KMS-11 (cell line): ENCODE measurements at regions not wholly inside any gene's neighbourhood (a gene's known extent, or its start where the extent isn't known, plus 50 kb on each side); places are given as distances from the start of the nearest gene placed in this dataset.

Source experiments
- H2AFZ ChIP-seq: fragments of 200-600 bp; sonication (generic); 2 replicates; pipeline ENCODE4 v1.6.1; 2016; ENCODE audit warnings: antibody characterized with exemption, mixed run types, low read depth
- H3K27ac ChIP-seq: fragments of 200-600 bp; sonication (generic); 2 replicates; pipeline ENCODE4 v1.6.1; 2016; ENCODE audit warnings: mild to moderate bottlenecking, mixed run types
- H3K27me3 ChIP-seq: fragments of 200-600 bp; sonication (generic); 2 replicates; pipeline ENCODE4 v1.6.1; 2017; ENCODE audit warnings: mild to moderate bottlenecking, low read depth, mixed run types, moderate library complexity; ENCODE audit not compliant: insufficient read depth
- H3K36me3 ChIP-seq: fragments of 200-600 bp; sonication (generic); 2 replicates; pipeline ENCODE4 v1.6.1; 2017; ENCODE audit warnings: mild to moderate bottlenecking, mixed run types; ENCODE audit not compliant: insufficient read depth
- H3K4me1 ChIP-seq: fragments of 200-600 bp; sonication (generic); 2 replicates; pipeline ENCODE4 v1.6.1; 2016; ENCODE audit warnings: mild to moderate bottlenecking, low read depth, mixed run types; ENCODE audit not compliant: poor library complexity, severe bottlenecking
- H3K4me2 ChIP-seq: fragments of 200-600 bp; sonication (generic); 2 replicates; pipeline ENCODE4 v1.7.0; 2016; ENCODE audit warnings: mild to moderate bottlenecking, mixed run types
- H3K4me3 ChIP-seq: fragments of 200-600 bp; sonication (generic); IDR thresholded peaks from 2 replicates; pipeline ENCODE4 v1.6.1; 2017; ENCODE audit warnings: low read depth, low read length, mixed read lengths; ENCODE audit not compliant: insufficient read depth
- H3K79me2 ChIP-seq: fragments of 200-600 bp; sonication (generic); 2 replicates; pipeline ENCODE4 v1.6.1; 2016; ENCODE audit warnings: low read depth, mixed run types; ENCODE audit not compliant: insufficient read depth
- H3K9ac ChIP-seq: fragments of 200-600 bp; sonication (generic); 2 replicates; pipeline ENCODE4 v1.6.1; 2016; ENCODE audit warnings: mild to moderate bottlenecking, mixed run types
- H4K20me1 ChIP-seq: fragments of 200-600 bp; sonication (generic); 2 replicates; pipeline ENCODE4 v1.6.1; 2016; ENCODE audit warnings: mild to moderate bottlenecking, mixed run types; ENCODE audit not compliant: insufficient read depth
- CTCF ChIP-seq: fragments of 200-600 bp; sonication (generic); conservative IDR thresholded peaks from 2 replicates; pipeline ENCODE4 v1.6.1; 2017; ENCODE audit warnings: low read depth, mild to moderate bottlenecking, antibody characterized with exemption, low read length, moderate library complexity, mixed read lengths

- TF ChIP-seq CTCF: no peak
- Histone ChIP-seq H3K4me1 (no peaks in the 10 kb centered on the region), H3K4me3 (no peak overlapping the region), H2AFZ (no peak overlapping the region), H3K27ac (no peak overlapping the region), H3K36me3 (no peaks in the 10 kb centered on the region), H3K9ac (no peak overlapping the region), H3K79me2 (no peaks in the 10 kb centered on the region), H3K4me2 (no peak overlapping the region), H3K27me3 (no peaks in the 10 kb centered on the region), H4K20me1 (no peaks in the 10 kb centered on the region)
Observed at GRCh38 chr3:106725566-106725965, 651.7 kb upstream of the CCDC54 start.

GRCh38 chr3:106728315-106729098, 648.7 kb upstream of the CCDC54 start:
- no peaks in the 10 kb centered on the region for H3K27me3 ChIP-seq
- H3K4me1 ChIP-seq: no peaks in the 10 kb centered on the region
- no peaks in the 10 kb centered on the region for H4K20me1 ChIP-seq
- no peak overlapping the region for H3K4me3 ChIP-seq
- H2AFZ ChIP-seq: no peak overlapping the region
- H3K79me2 ChIP-seq: no peaks in the 10 kb centered on the region
- no peak overlapping the region for H3K27ac ChIP-seq
- no peaks in the 10 kb centered on the region for H3K36me3 ChIP-seq
- no peak overlapping the region for H3K4me2 ChIP-seq
- TF ChIP-seq CTCF: no peak
- no peak overlapping the region for H3K9ac ChIP-seq

- Histone ChIP-seq H3K36me3 (no peaks in the 10 kb centered on the region), H2AFZ (no peak overlapping the region), H3K27ac (no peak overlapping the region), H3K9ac (no peak overlapping the region), H3K4me1 (no peaks in the 10 kb centered on the region), H3K4me2 (no peak overlapping the region), H4K20me1 (no peaks in the 10 kb centered on the region), H3K79me2 (no peaks in the 10 kb centered on the region), H3K27me3 (no peaks in the 10 kb centered on the region), H3K4me3 (no peak overlapping the region)
- TF ChIP-seq CTCF: no peak
Observed at GRCh38 chr3:106729481-106729880, 647.8 kb upstream of the CCDC54 start.

- no peaks in the 10 kb centered on the region for H3K4me1 ChIP-seq
- H2AFZ ChIP-seq: no peak overlapping the region
- H4K20me1 ChIP-seq: no peaks in the 10 kb centered on the region
- no peaks in the 10 kb centered on the region for H3K27me3 ChIP-seq
- H3K4me3 ChIP-seq: no peak overlapping the region
- H3K4me2 ChIP-seq: no peak overlapping the region
- TF ChIP-seq CTCF: no peak
- no peaks in the 10 kb centered on the region for H3K36me3 ChIP-seq
- no peak overlapping the region for H3K27ac ChIP-seq
- no peak overlapping the region for H3K9ac ChIP-seq
- no peaks in the 10 kb centered on the region for H3K79me2 ChIP-seq
Observed at GRCh38 chr3:106731230-106731629, 646.0 kb upstream of the CCDC54 start.
